HG02938 (cell line): ENCODE measurements at regions not wholly inside any gene's neighbourhood (a gene's known extent, or its start where the extent isn't known, plus 50 kb on each side); places are given as distances from the start of the nearest gene placed in this dataset.
"Not testable (repeated sequence)": the region's sequence is repeated elsewhere in the genome, so short reads cannot be mapped to it uniquely, and the experiment has no call there.

ENCODE experiments used
- ATAC-seq: cut with Tn5 transposase; IDR thresholded peaks from one replicate; pipeline ENCODE4 v1.9.1; 2021; ENCODE audit warnings: mild to moderate bottlenecking, moderate library complexity; ENCODE audit not compliant: unreplicated experiment

- ATAC-seq = peak; percentile 99
These were observed 192.6 kb downstream of the CASP12 start for GRCh38 chr11:104705490-104706190.

DNA sequence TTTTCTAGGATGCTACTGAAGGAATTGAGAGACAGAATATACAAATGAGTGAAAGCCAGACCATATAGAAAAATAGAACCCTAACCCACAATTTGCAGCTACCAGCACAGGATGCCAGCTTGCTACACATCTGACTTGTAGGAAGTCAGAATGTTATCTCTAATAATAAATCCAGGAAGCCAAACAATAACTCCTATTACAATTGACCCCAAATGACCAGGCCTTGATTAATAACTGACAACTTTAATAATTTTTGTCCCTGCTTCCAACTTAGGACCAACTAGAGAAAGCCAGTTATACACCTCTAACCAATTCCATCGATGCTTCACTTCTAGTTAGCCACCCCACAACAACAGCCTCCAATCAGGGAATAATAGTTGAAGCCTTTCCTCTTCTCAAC lies 193.4 kb downstream of the CASP12 start:
- ATAC-seq = no peak

DNA sequence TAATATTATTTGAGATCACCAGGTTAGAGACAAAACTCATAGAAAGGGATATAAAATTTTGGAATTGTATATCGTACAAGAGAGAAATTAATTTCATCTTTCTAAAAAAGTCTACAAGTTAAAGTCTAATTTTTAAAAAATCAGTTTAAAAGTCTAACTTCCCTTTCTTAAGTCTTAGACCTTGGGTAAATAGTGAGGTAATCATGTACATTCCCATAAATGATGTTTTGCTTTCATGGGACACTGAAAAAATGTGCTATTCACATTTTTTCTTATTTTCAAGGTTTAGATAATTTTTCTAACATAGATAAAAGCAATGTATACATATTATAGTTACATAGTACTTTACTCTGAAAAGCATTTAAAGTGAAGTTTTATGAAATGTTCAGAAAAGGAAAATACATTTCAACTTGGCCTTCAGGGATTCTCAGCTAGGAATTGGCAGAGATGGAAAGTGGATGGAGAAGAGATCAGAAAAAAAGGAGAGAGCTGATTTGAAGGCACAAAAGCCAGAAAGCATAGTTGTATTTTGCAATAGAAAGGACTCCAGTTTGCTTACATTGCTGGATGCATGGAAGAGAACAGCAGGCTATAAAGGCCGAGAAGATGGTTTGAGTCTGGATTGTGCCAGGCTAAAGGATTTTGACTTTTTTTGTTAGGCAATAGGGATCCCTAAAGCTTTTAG lies 194.0 kb downstream of the CASP12 start:
- ATAC-seq = no peak

DNA sequence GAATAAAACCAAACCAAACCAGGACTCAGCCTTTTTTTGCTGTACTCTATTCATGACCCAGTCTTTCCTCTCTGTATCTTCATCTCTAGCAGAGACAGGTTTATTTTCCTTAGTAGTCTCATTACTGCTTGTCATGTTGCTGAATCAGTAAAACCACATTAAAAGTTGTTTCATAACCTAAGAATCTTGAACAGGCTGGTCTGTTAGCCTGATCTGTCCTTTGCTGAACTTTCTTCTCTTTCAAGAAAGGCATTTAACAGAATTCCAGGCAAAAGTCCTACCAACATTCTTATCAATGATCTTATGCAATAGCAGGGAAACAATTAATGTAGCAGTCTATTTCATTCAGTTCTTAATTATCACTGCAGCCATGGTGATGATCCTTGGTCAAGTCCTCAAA lies 197.7 kb downstream of the CASP12 start:
- no peak for ATAC-seq

DNA sequence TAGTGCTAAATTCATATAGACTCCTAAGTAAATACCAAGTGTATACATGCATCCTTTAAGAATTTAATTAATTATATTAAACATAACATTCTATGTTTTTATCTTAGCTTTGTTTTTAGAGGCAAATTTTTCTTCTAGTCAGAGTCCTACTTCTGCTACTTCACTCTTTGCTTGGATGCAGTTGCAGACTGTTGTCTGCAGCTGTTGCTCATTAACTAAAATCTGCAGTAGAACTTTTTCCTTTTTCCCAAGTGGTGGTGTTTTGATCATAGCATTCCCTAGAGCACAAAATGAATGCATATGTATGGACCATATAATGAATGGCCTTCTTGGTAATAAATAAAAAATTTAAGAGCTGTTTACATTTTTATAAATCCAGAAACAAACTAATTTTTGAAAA lies 198.3 kb downstream of the CASP12 start:
- ATAC-seq = no peak

DNA sequence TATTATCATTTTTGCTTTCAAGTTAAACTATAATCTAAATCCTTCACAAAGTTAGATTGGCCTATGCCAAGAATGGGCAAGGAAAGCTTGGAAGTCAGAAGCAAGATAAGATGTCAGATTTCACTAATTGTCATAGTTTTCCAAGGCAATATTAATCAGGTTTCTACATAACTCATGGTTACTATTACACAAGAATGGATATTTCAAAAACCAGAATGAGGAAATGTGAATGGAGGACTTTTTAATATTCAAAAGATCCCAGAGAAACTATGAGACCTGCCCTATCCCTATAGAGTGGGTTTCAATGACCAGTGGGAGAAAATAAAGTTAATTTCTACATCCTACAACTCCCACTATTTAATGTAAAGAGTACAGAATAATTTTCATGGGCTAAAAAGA lies 203.2 kb downstream of the CASP12 start:
- ATAC-seq = no peak

DNA sequence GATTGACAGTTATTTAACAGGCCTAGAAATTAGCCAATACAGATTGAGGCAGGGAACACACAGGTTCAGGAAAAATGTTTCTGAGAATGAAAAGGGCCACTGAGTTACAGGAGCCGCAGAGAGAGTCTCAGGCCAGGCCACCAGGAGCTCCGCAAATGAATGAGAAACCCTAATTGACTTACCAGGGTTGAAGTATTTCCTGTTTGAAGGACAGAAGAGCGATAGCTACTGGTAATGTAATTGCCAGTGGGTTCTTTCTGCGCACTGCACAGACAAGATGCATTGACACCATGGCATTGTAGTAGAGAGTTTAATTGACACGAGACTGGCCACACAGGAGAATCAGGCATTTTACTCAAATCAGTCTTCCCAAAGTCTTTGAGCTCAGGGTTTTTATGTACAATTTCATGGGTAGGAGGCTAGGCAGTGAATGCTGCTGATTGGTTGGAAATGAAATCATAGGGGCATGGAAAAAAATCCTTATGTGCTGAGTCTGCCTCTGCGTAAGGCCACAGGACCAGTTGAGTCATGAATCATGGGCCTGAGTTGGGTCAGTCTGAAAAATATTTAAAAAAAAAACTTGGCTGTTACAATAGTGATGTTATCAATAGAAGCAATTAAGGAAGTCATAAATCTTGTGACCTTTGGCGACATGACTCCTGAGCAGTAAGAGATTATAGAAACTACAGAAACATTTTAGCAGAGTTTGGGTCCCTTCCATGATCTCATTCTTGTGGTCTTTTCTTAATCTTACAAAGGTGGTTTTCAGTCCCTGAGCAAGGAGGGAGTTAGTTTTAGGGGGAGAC lies 203.8 kb downstream of the CASP12 start:
- ATAC-seq = no peak

GRCh38 chr11:104692751-104693150 lies 205.5 kb downstream of the CASP12 start:
- ATAC-seq = no peak

- no peak for ATAC-seq
These were observed 207.1 kb downstream of the CASP12 start for GRCh38 chr11:104691129-104691528.

DNA sequence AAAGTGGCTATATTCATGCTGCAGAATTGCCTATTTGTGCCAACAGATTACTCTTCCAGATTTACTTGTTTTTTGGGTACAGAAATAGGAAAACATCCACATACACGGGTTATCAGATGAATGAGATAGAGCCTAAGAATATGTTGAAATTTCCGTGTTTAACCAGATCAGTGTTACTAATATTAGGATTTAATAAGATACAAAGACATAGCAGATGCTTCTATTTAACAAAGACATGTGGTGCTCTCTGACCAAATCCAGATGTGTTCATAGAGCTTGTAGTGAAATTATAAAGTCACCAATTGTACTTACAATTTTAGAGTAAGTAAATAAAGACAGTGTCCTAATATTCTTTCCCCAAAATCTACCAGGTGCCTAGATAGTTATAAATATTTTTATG lies 208.0 kb downstream of the CASP12 start:
- ATAC-seq = no peak

DNA sequence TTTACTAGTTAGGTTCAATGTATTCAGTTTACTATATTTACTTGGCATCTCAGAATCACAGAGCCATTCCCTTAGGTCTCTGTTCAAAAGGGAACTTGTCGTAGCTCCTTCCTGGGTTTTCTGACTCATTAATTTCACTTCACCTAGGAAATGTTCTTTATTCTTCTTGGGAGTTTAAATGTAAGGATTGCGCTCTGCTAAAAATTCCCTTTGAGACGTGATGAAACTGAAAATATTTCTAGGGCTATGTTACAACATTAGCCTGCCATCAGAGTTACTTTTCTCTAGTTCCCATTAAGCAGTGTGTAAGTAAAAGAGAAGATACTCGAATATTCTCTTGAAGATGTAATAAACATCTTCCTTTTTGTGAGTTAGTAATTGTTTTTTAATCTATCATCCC lies 209.5 kb downstream of the CASP12 start:
- ATAC-seq = no peak

DNA sequence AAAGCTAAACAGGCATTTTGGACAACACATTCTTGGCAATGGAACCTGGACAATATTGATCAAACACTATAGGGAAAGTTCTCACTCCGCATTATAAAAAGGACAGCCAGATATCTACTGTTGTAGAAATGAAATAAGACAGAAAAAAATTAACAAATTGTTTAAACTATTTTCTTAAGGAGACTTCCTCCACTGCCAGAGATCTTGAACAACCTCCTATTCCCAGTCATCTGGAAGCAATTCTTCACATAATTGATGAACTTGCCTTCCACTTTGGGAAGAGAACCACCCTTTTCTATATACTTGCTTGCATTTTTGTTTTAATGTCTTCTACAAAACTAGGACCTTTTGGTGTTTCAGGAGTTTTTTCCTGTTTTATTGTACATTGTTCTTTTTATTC lies 216.1 kb downstream of the CASP12 start:
- no peak for ATAC-seq

DNA sequence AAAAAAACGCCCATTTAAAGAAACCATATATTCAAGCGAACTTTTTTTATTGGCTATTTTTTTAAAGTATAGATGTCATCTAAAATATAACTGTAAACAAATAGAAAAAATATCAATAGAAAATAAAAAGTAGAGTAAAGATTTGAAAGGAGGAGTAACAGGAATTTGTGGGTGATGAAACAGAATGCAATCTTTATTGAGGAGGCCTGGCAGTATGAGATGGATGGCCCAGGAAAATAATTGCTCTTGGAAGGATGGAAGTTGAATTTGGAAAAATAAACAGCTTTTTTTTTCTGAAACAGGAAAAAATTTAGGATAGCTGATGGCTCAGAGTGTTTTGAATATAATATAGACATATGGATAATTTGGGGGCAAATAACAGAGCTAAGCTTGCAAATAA lies 219.0 kb downstream of the CASP12 start:
- no peak for ATAC-seq

DNA sequence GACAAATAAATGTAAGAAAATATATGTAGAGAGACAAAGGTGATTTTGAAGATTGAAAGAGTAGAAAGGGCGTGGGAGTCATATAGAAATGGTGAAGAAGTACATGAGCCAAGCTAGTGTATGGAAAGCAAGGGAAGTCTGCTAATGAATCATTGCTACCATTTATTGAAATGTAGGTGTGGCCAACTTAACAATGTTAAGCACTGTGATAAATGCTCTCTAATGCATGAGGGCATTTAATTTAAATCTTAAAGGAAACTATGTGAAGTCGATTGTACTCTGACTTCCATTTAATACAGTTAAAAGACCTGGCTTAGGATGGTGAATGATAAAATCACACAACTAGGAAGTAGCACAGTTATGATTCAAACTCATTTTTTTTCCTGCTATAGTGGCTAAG lies 219.9 kb downstream of the CASP12 start:
- ATAC-seq = no peak

GRCh38 chr11:104677069-104677468 lies 221.2 kb downstream of the CASP12 start:
- not testable (repeated sequence) for ATAC-seq

DNA sequence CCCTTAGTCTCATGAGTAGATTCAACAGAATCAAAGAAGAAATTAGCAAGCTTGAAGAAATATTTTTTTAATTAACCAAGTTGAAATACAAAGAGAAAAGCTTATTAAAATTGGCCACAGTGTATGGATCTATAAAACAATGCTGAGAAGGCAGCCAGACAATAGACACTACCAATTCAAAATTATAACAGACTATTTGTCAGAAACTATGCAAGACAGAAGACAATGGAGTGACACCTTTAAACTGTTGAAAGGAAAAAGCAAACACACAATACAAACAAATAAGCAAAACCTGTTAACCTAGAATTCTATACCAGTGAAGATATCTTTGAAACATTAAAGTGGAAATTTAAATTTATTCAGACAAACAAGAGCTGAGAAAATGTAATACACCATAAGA lies 225.4 kb downstream of the CASP12 start:
- no peak for ATAC-seq

GRCh38 chr11:104668797-104669463 lies 229.3 kb downstream of the CASP12 start:
- no peak for ATAC-seq

DNA sequence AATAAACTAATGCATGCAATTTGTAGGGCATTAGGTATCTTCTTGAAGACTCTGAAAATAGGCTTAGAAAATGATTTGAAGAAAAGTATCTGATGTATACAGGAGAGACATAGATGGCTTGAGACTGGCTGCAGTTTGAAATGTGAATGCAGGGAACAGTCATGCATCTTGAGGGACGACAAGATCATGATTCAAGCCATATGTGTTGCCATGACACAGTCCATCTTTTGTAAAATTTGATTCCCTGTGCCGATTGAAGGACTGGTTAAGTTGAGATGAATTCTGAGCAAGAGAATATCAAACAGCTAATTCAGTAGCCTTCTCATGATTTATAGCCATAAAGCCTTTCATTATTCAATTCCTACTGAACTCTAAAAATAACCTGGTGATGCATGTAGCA lies 231.6 kb downstream of the CASP12 start:
- no peak for ATAC-seq

GRCh38 chr11:104665641-104666040 lies 232.6 kb downstream of the CASP12 start:
- ATAC-seq = no peak

- ATAC-seq = no peak
These were observed 234.8 kb downstream of the CASP12 start for GRCh38 chr11:104663190-104664140.
